ENCODE measurements at regions not wholly inside any gene's neighbourhood (a gene's known extent, or its start where the extent isn't known, plus 50 kb on each side); places are given as distances from the start of the nearest gene placed in this dataset.

- ATAC-seq = no peak
These were observed 315.0 kb downstream of the LPIN1 start for GRCh38 chr2:12061286-12062052.

DNA sequence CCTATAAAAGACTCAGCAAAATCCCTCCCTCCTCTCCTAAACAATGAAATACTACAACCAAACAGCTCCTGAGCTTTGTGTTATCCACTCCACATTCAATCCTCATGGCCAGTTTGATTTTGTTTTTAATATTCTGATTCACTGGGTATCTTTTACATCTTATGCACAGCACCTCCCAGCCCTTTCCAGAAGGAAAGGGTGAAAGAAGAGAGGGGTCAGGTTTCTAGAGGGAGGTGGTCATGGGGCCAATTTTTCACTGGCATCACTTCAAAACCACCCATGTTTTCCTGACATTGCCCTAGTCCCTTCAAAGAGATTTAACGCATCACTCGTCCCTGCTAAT lies 315.6 kb downstream of the LPIN1 start:
- no peak for ATAC-seq

DNA sequence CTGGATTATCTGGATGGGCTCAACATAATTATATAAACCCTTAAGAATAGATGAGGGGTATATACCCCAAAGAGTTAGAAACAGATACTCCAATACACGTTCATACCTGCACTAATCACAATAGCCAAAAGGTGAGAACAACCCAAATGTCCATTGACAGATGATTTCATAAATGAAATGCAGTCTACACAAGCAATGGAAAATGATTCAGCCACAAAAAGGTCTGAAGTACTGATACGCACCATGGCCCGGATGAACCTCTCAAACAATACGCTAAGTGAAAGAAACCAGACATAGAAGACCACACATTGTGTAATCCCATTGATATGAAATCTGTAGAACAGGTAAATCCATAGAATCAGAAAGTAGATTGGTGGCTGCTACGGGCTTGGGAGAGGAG lies 316.8 kb downstream of the LPIN1 start:
- ATAC-seq = no peak

- ATAC-seq = no peak
These were observed 317.7 kb downstream of the LPIN1 start for GRCh38 chr2:12064153-12064552.

- ATAC-seq = no peak
These were observed 319.7 kb downstream of the LPIN1 start for GRCh38 chr2:12066116-12066515.

DNA sequence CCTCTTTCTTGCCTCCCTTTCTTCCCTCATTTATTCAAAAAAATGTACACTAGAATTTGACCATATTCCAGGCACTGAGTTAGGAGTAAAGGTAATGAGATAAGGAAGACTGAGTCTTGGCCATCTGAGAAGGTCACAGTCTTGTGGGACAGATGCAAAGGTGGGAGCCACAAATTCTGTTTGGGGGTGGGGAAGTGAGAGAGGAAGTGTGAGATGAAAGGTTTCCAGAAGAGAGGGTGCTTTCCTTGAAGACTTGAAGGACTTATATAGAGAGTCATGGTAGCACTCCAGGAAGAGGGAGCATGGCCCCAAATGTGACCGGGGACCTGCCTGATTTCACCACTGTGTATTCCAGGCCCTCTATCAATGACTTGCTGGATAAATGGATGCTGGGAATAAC lies 320.6 kb downstream of the LPIN1 start:
- no peak for ATAC-seq

DNA sequence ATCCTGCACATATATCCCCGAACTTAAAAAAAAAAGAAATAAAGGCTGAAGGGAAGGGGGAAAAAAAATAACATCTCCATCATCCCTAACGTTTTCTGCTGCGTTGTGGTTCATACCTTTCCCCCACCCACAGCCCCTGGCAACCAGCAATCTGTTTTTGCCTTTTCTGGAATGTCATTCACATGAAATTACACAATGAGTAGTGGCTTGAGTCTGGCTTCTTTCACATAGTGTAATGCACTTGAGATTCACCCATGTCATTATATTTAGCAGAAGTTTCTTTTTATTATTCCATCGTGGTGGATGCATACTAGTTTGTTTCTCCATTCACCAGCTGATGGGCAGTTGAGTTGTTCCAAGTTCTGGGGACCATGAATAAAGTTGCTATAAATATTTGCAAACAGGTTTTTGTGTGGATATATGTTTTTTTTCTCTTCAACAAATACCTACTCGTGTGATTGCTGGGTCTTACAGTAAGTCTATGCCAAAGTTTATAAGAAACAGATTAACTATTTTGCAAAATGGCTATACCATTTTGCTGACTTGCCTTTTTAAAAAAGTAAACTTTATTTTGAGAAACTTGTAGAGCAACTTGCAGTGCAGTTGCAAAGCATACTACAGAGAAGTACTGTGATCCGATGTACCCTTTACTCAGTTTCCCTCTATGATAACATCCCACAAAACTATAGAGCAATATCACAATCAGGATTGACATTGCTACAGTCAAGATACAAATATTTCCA lies 322.5 kb downstream of the LPIN1 start:
- no peak for ATAC-seq

DNA sequence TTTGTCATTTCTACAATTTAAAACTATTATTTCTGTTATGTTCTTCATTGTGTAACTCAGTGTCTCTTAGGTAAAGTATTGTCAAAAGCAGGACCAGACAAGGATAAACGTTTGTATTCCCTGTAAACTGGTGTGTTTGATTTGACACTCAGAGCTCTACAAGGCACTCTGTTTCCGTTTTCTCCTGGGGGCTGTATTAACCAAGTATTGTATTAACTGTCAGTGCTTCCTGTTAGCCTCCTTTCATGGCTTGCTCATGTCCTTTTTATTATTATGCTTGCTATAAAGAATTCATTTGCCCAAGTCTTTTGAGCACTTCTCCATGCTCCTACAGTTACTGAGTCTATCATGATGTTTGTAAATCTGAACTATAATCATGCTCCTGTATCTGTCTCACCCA lies 323.7 kb downstream of the LPIN1 start:
- ATAC-seq = no peak

GRCh38 chr2:12070581-12070980 lies 324.1 kb downstream of the LPIN1 start:
- no peak for ATAC-seq

DNA sequence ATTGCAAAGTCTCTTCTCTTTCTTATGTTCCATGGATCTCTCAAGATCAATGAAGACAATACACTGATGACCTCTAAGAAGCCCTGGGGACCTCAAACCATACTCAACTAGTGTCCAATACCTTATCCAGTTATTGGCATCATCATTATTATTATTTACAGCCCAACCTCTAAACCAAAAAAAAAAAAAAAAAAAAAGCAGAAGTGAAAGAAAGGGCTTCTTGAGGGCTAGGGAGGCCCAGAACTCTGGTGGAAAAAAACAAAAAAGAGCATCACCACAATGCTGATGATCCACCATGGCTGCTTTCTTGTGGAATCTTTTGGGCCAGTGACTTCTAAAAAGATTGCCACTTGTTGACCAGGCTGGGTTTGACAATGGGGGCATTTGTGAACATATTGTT lies 324.9 kb downstream of the LPIN1 start:
- no peak for ATAC-seq

- ATAC-seq = no peak
These were observed 326.9 kb downstream of the LPIN1 start for GRCh38 chr2:12073217-12073852.

DNA sequence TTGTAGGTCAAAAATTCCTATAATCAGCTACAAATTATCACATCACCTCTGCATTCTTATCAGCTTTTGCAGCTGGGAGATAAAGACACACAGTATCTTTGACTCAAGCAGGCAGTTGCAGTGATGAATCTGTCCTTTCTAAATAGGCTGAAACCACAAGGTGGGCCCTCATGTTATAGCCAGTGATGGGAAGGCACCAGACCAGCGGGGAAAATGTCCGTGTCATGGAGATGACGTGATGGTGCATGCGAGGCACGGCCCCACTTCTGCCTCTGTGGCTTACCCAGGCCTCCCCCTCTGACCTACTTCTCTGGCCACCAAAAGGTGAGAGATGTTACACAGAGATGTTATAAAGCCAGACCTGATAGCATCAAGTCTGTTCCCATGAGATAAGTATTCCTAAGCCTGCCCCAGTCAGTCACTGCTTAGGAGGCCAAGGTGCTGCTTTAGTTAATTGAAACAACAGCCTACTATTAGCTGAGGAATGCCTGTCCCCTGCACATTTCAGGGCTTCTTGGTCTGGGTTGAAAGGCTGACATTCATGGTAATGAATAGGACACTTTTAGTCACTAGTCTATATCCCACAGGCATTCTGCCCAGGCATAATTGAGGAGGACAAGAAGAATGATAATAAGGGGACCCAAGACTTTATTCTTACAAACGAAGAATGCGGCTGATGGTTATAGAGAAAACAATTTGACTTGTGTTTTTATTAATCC lies 327.9 kb downstream of the LPIN1 start:
- ATAC-seq = no peak

DNA sequence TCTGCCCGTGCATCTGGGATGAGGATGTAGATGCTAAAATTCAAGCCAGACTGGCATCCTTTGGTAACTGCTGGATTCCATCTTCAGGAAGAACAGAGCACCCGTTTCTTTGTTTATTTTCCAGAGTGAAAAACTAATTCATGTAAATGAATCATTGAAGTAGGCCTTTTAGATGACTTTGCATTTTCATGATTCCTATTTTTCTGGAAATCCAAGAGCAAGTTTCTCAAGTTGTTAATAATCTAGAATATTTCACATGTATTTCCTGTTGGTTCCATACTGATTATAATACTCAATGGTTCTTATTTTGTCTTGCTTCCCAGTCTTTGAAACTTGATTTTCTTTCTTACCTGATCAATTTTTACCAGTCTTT lies 328.4 kb downstream of the LPIN1 start:
- no peak for ATAC-seq

DNA sequence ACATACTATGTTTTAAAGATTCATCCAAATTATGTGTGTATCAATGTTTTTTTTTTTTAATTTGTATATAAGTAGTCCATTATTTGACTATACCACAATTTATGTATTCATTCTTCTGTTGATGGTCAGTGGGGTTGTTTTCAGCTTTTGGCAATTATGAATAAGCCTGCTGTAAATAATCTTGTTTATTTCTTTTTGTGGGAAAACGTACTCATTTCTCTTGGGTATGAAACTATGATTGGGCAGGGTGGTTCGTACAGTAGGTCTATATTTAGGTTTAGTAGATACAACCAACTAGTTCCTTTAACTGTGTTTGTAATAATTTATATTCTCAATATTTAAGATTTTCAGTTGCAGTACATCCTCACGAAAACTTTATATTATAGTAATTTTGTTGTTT lies 329.2 kb downstream of the LPIN1 start:
- ATAC-seq = no peak

DNA sequence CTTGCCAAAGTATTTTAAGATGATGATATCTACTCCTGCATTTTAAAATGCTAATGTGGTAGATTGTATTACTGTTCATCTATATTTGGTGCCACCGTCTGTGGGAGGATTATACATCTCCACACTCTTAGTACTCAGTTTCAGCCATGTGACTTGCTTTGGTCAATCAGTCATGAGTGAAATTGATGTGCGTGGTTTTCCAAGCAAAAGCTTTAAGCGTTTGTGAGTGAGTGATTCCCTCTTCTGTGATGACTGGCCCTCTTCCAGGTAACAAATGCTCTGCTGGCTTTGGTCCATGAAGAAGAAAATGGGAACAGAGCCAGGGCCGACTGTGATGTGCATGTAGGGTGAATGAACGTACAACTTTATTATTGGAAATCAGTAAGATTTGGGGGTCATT lies 330.4 kb downstream of the LPIN1 start:
- no peak for ATAC-seq

DNA sequence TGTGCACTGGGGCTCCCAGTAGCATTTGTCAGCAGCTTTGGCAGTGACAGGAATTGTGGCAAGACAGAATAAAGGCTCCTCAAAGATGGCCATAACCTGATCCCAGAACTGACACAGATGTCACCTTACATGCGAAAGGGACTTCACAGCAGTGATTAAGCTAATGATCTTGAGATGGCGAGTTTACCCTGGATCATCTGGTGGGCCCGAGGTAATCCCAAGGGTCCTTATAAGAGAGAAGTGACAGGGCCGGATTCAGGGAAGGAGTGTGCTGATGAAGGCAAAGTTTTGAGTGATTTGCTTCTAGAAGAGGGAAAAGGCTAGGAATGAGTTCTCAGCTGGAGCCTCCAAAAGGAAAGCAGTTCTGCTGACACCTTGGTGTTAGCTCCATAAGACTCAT lies 333.9 kb downstream of the LPIN1 start:
- ATAC-seq = no peak

- no peak for ATAC-seq
These were observed 335.2 kb downstream of the LPIN1 start for GRCh38 chr2:12081481-12082210.

DNA sequence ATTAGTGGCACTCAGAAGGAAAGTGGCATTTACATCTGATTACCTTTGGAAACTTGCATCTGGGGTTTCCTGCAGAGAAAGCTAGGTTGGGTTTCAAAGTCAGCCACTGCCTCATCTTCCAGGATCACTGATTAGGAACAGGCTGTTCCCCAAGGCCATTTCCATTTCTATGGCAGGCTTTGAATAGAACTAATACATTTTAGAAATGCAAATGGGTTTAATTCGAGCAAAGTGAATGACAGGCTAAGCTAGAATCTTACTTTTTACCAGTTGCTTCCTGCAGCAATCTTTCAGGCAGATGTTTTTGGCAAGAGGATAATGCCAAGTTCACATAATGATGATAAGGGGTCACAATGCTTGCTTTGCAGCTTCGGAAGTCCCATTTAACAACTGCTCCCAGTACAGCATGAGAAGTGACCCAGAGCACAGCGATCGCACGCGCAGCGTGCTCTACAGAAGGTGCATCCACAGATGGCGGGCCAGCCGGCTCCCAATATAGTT lies 336.7 kb downstream of the LPIN1 start:
- no peak for ATAC-seq

GRCh38 chr2:12083713-12084419 lies 337.4 kb downstream of the LPIN1 start:
- no peak for ATAC-seq

- ATAC-seq = no peak
These were observed 340.7 kb downstream of the LPIN1 start for GRCh38 chr2:12087175-12087574.

- ATAC-seq = peak; percentile 70
These were observed 341.4 kb downstream of the LPIN1 start for GRCh38 chr2:12087671-12088380.
